ENCODE measurements at regions not wholly inside any gene's neighbourhood (a gene's known extent, or its start where the extent isn't known, plus 50 kb on each side); places are given as distances from the start of the nearest gene placed in this dataset.

DNA sequence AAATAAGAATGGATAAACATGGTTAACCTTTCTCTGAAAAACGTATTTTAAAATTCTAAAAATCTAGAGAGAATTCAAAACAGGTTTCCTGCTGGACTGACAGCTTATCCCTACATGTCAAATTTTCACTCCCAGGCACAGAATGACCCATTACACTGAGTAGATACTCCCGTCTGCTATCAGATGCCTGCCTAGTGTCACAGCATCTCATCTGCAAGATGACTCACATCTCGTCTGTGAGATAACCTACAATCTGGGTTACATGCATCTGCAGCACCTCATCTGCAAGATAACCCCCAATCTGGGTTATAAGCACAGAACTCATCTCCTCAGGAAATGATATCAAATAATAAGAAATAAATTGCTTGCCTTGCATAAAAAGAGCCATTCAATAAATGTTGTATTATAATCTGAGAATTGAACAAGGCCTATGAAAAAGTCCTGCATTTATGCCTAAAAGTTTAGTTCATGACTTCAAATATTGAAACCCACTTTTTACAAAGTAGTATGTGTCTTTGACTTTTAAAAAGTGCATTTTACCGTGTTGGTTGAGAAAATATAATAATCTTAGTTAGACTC lies 188.3 kb upstream of the THBS1 start:
- TF ChIP-seq CTCF (IDR thresholded peaks at IDR 0.05; ENCODE audit: poor library complexity, severe bottlenecking) (no peak), EZH2 (IDR thresholded peaks at IDR 0.05; ENCODE audit: borderline replicate concordance, insufficient read depth, low read length, poor library complexity, severe bottlenecking) (no peak)
